Breast epithelium (tissue), 4 donors: ENCODE measurements at regions not wholly inside any gene's neighbourhood (a gene's known extent, or its start where the extent isn't known, plus 50 kb on each side); places are given as distances from the start of the nearest gene placed in this dataset.

Experiments
- DNase-seq, 2 donors: peaks; one replicate each; pipeline ENCODE4 v3.0.0-alpha.2; 2019; ENCODE audit warnings: low spot score in 2 of 2
- H3K27ac ChIP-seq, 2 donors: fragments of 200-600 bp; sonication (generic) in 1 of 2; one replicate each; pipeline ENCODE4 v1.5.1; 2016 to 2019; ENCODE audit warnings: mild to moderate bottlenecking in 1 of 2
- H3K27me3 ChIP-seq, 2 donors: fragments of 200-600 bp; sonication (generic) in 1 of 2; one replicate each; pipeline versions ENCODE4 v1.5.1 to v1.6.0; 2017 to 2019; ENCODE audit warnings: control low read depth in 1 of 2, mild to moderate bottlenecking in 1 of 2
- H3K36me3 ChIP-seq: fragments of 200-600 bp; one replicate; pipeline ENCODE4 v1.5.1; 2019
- H3K4me1 ChIP-seq, 2 donors: fragments of 200-600 bp; sonication (generic); one replicate each; pipeline ENCODE4 v1.5.1; 2016 to 2019; ENCODE audit warnings: control low read depth in 1 of 2
- H3K4me3 ChIP-seq, 3 donors: fragments of 200-600 bp; sonication (generic); 1 replicate in 2 of 3; 2 replicates in 1 of 3; pipeline ENCODE4 v1.5.1; 2016 to 2019; ENCODE audit warnings: mild to moderate bottlenecking in 3 of 3, moderate library complexity in 2 of 3
- H3K9me3 ChIP-seq, 2 donors: fragments of 200-600 bp; sonication (generic) in 1 of 2; one replicate each; pipeline ENCODE4 v1.5.1; 2016 to 2019; ENCODE audit warnings: control low read depth in 1 of 2
- CTCF ChIP-seq, 3 donors: fragments of 450-650 bp; IDR thresholded peaks; one replicate each; pipeline ENCODE4 v1.5.1; 2016 to 2017; ENCODE audit warnings: antibody characterized with exemption in 3 of 3, mild to moderate bottlenecking in 3 of 3, moderate library complexity in 3 of 3
- POLR2A ChIP-seq: fragments of 450-650 bp; IDR thresholded peaks from one replicate; pipeline ENCODE4 v1.6.1; 2016; ENCODE audit warnings: antibody characterized with exemption, mild to moderate bottlenecking, moderate library complexity
- POLR2AphosphoS5 ChIP-seq, 3 donors: sonication (generic); formaldehyde crosslinking; IDR thresholded peaks; one replicate each; pipeline ENCODE4 v1.6.1; 2017; ENCODE audit warnings: antibody characterized with exemption in 3 of 3
- intact Hi-C: fragments of 100-400 bp; cut with DNase I; formaldehyde crosslinking; loops from one replicate; pipeline ENCODE4 v1.15.1; 2023; ENCODE audit warnings: low total_unique reads

GRCh38 chr2:126817172-126817571, 81.5 kb upstream of the TEX51 start:
- peaks cover 0 to 12% of the 10 kb centered on the region in 2 donors for H3K9me3 ChIP-seq
- no peaks in the 10 kb centered on the region for H3K27me3 ChIP-seq
- H3K4me1 ChIP-seq = no peaks in the 10 kb centered on the region
- no peak overlapping the region for H3K4me3 ChIP-seq
- TF ChIP-seq POLR2A (no peak), POLR2AphosphoS5 (IDR thresholded peaks at IDR 0.05) (no peak), CTCF (IDR thresholded peaks at IDR 0.05) (no peak)
- H3K36me3 ChIP-seq = no peaks in the 10 kb centered on the region
- intact Hi-C loops = no loop called here
- no peak overlapping the region for H3K27ac ChIP-seq
- DNase-seq = no peak

- H3K36me3 ChIP-seq = no peaks in the 10 kb centered on the region
- intact Hi-C loops = no loop called here
- no peak overlapping the region for H3K4me3 ChIP-seq
- no peaks in the 10 kb centered on the region for H3K27me3 ChIP-seq
- no peak overlapping the region for H3K27ac ChIP-seq
- H3K9me3 ChIP-seq = peaks cover 0 to 3% of the 10 kb centered on the region in 2 donors
- DNase-seq = no peak
- no peak for TF ChIP-seq POLR2A
- no peak for TF ChIP-seq CTCF (IDR thresholded peaks at IDR 0.05)
- no peak for TF ChIP-seq POLR2AphosphoS5 (IDR thresholded peaks at IDR 0.05)
- no peaks in the 10 kb centered on the region for H3K4me1 ChIP-seq
These were observed 76.6 kb upstream of the TEX51 start for GRCh38 chr2:126822115-126822514.

GRCh38 chr2:126822921-126823320, 75.8 kb upstream of the TEX51 start:
- intact Hi-C loops = no loop called here
- no peak for DNase-seq
- H3K4me1 ChIP-seq = no peaks in the 10 kb centered on the region
- no peaks in the 10 kb centered on the region for H3K36me3 ChIP-seq
- H3K27ac ChIP-seq = no peak overlapping the region
- H3K4me3 ChIP-seq = no peak overlapping the region
- H3K9me3 ChIP-seq = no peaks in the 10 kb centered on the region
- TF ChIP-seq POLR2A = no peak
- TF ChIP-seq POLR2AphosphoS5 (IDR thresholded peaks at IDR 0.05) = no peak
- no peak for TF ChIP-seq CTCF (IDR thresholded peaks at IDR 0.05)
- H3K27me3 ChIP-seq = no peaks in the 10 kb centered on the region

- Histone ChIP-seq H3K27me3 (no peaks in the 10 kb centered on the region), H3K36me3 (no peaks in the 10 kb centered on the region), H3K4me3 (no peak overlapping the region), H3K4me1 (no peaks in the 10 kb centered on the region), H3K27ac (no peak overlapping the region), H3K9me3 (no peaks in the 10 kb centered on the region)
- DNase-seq = no peak
- intact Hi-C loops = no loop called here
- TF ChIP-seq POLR2AphosphoS5 (IDR thresholded peaks at IDR 0.05) = no peak
These were observed 74.7 kb upstream of the TEX51 start for GRCh38 chr2:126823951-126824350.

- DNase-seq = no peak
- Histone ChIP-seq H3K9me3 (no peaks in the 10 kb centered on the region), H3K27ac (no peak overlapping the region), H3K4me1 (no peaks in the 10 kb centered on the region), H3K27me3 (no peaks in the 10 kb centered on the region), H3K36me3 (no peaks in the 10 kb centered on the region), H3K4me3 (no peak overlapping the region)
- TF ChIP-seq POLR2A (no peak), CTCF (IDR thresholded peaks at IDR 0.05) (no peak), POLR2AphosphoS5 (IDR thresholded peaks at IDR 0.05) (no peak)
- intact Hi-C loops = no loop called here
These were observed 74.0 kb upstream of the TEX51 start for GRCh38 chr2:126824663-126825062.

- intact Hi-C loops = no loop called here
- DNase-seq = no peak
- no peaks in the 10 kb centered on the region for H3K9me3 ChIP-seq
These were observed 73.4 kb upstream of the TEX51 start for GRCh38 chr2:126825316-126825715.

More at GRCh38 chr2:126825316-126825715, 73.4 kb upstream of the TEX51 start:
- no peaks in the 10 kb centered on the region for H3K27me3 ChIP-seq
- no peak overlapping the region for H3K27ac ChIP-seq
- no peaks in the 10 kb centered on the region for H3K4me1 ChIP-seq
- no peak for TF ChIP-seq CTCF (IDR thresholded peaks at IDR 0.05)
- TF ChIP-seq POLR2A = no peak
- no peak for TF ChIP-seq POLR2AphosphoS5 (IDR thresholded peaks at IDR 0.05)
- no peak overlapping the region for H3K4me3 ChIP-seq
- H3K36me3 ChIP-seq = no peaks in the 10 kb centered on the region
